ENCODE measurements at regions not wholly inside any gene's neighbourhood (a gene's known extent, or its start where the extent isn't known, plus 50 kb on each side); places are given as distances from the start of the nearest gene placed in this dataset.

DNA sequence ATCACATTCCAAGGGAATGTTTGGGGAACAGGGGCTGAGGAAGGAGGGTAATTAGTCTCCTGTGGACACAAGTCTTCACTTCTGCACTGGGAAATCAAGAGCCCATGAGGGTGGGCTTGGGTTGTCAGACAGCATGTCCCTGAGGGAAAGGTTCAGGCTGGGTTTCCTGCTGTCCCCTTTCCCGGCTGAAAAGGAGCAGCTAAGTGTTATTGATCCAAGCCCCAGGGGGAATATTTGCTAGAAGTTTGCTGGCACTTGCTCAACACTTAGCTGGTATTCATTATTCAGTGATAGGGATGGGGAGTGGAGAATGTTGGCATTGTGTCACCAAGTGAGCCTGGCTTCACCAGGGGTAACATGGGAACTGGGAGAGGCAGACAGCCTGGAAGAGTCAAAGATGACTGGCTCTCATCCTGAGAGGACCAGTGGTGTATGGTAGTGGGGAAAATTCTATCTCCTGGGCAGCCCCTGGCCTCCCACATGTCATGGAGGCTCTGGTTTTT is 344.4 kb upstream of the PODXL start:
- intact Hi-C loops (cut with DNase I): no loop called here
- TF ChIP-seq, protein P1, sequence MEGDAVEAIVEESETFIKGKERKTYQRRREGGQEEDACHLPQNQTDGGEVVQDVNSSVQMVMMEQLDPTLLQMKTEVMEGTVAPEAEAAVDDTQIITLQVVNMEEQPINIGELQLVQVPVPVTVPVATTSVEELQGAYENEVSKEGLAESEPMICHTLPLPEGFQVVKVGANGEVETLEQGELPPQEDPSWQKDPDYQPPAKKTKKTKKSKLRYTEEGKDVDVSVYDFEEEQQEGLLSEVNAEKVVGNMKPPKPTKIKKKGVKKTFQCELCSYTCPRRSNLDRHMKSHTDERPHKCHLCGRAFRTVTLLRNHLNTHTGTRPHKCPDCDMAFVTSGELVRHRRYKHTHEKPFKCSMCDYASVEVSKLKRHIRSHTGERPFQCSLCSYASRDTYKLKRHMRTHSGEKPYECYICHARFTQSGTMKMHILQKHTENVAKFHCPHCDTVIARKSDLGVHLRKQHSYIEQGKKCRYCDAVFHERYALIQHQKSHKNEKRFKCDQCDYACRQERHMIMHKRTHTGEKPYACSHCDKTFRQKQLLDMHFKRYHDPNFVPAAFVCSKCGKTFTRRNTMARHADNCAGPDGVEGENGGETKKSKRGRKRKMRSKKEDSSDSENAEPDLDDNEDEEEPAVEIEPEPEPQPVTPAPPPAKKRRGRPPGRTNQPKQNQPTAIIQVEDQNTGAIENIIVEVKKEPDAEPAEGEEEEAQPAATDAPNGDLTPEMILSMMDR (IDR thresholded peaks at IDR 0.05): no peak
- peak in 2 of 4 donors; percentile 53 to 54 for ATAC-seq

DNA sequence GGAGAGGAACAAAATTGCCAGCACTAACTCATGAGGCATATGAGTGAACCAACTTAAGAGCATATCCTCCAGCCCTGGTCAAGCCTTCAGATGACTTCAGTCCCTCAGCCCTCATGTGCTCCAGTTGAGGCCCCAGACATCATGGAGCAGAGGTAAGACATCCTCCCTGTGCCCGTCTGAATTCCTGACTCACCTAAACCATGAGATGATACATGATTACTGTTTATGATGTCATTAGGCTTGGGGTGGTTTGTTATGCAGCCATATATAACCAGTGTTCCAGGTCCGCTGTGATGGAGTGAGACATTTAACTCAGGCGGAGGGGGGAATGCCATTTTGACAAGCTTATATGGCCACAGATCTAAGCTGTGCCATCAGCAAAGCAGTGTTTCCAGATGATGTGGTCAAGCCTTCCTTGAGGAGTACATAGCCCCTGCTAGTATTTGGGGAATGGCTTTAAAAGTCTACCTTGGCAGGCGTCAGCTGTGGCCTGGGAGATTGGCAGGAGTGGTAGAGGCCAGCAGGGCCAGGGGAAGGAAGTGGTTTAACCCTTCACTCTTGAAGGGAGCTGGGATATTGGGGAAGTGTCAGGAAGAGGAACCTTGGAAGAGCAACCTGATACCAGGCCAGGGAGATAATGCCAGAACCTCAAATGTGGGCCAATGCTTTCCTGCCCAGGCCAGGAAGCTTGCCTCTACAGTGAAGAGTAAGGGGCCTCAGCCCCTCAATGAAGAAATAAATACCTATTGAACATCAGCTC is 343.0 kb upstream of the PODXL start:
- DNase-seq: no peak
- Histone ChIP-seq H3K4me3 (no peak overlapping the region), H3K27ac (no peak overlapping the region), H3K36me3 (no peaks in the 10 kb centered on the region), H3K9me3 (no peaks in the 10 kb centered on the region), H3K4me1 (no peaks in the 10 kb centered on the region), H3K27me3 (no peaks in the 10 kb centered on the region)
- ATAC-seq: no peak
- WGBS, 2 donors: 84% methylated on average over 4 of the region's 4 CpGs
- intact Hi-C loops (cut with DNase I): no loop called here
- no peak for FAIRE-seq
- TF ChIP-seq, protein P1 (IDR thresholded peaks at IDR 0.05): no peak

More for the DNA sequence above, 344.4 kb upstream of the PODXL start:
- Histone ChIP-seq H3K36me3 (no peaks in the 10 kb centered on the region), H3K4me1 (no peaks in the 10 kb centered on the region), H3K27me3 (no peaks in the 10 kb centered on the region), H3K4me3 (no peak overlapping the region), H3K9me3 (no peaks in the 10 kb centered on the region), H3K27ac (no peak overlapping the region)
- 9 to 16% methylated on average over 1 of the region's 1 CpG for WGBS, 2 donors
- peak in 2 of 6 donors; percentile 4 to 26 for DNase-seq
- FAIRE-seq: no peak

DNA sequence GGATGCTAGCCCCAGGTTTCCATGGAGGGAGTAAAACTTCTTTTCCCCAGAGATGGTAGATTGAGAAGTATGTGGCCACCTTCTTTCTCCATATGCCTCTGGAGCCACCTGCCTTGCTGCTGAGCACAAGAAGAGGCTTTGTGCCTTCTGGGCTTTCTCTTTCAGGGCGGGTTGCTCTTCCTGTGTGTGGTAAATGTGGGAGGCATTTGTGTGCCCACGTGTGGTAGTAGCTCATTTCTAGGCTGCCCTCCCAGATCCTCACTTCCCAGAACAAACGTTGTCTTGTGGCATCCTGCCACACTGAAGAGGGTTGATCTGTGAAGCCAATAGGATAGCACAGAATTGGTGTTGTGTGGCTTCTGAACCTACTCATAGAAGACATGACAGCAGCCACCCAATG is 342.0 kb upstream of the PODXL start:
- Histone ChIP-seq H3K9me3 (no peaks in the 10 kb centered on the region), H3K36me3 (no peaks in the 10 kb centered on the region), H3K27me3 (no peaks in the 10 kb centered on the region), H3K4me1 (no peaks in the 10 kb centered on the region), H3K27ac (no peak overlapping the region), H3K4me3 (no peak overlapping the region)
- no peak for FAIRE-seq
- WGBS, 2 donors: 33 to 46% methylated on average over 3 of the region's 3 CpGs
- no peak for ATAC-seq
- TF ChIP-seq, protein P1 (IDR thresholded peaks at IDR 0.05): no peak
- DNase-seq: no peak
- intact Hi-C loops (cut with DNase I): no loop called here

DNA sequence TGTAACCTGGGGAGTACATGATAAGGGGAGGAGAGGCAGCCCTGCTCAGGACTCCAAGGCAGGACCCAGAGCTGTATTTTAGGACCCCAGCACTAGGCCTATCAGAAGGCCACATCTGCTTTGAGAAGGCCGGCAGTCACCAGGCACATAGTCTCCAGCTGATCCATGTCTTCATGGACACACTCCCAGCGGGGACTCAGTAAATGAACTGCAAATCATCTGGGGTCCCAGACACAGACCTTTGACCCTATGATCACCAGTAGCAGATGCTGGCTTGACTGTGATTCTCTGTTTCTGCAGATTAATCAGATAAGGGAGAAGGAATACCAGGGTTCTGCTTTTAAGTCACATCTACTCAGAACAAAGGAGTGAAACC is 341.4 kb upstream of the PODXL start:
- intact Hi-C loops (cut with DNase I): no loop called here
- TF ChIP-seq, protein P1 (IDR thresholded peaks at IDR 0.05): no peak
- no peak for FAIRE-seq

More for the DNA sequence above, 341.4 kb upstream of the PODXL start:
- Histone ChIP-seq H3K27me3 (no peaks in the 10 kb centered on the region), H3K27ac (no peak overlapping the region), H3K36me3 (no peaks in the 10 kb centered on the region), H3K4me1 (no peaks in the 10 kb centered on the region), H3K4me3 (no peak overlapping the region), H3K9me3 (no peaks in the 10 kb centered on the region)
- DNase-seq (no peak), ATAC-seq (no peak)
- 83 to 85% methylated on average over 2 of the region's 2 CpGs for WGBS, 2 donors

Measured in pancreas (tissue), 10 donors.